BLaER1 treated with 17β-estradiol and CSF1 and Interleukin-3, amounts not matched to agents 10 nM and 100 nM (cell line): ENCODE measurements at regions not wholly inside any gene's neighbourhood (a gene's known extent, or its start where the extent isn't known, plus 50 kb on each side); places are given as distances from the start of the nearest gene placed in this dataset.
A peak's percentile ranks its signal among the peaks of the same experiment; 100 is the strongest.

Source experiments
- H3K27ac ChIP-seq, 11 experiments: shearing (Covaris generic); formaldehyde crosslinking; 2 replicates each; pipeline ENCODE4 v1.8.1; 2022
- H3K27me3 ChIP-seq, 11 experiments: shearing (Covaris generic); formaldehyde crosslinking; 2 replicates each; pipeline ENCODE4 v1.8.1; 2022
- H3K36me3 ChIP-seq, 11 experiments: shearing (Covaris generic); formaldehyde crosslinking; 2 replicates each; pipeline ENCODE4 v1.8.1; 2022
- H3K4me1 ChIP-seq, 10 experiments: shearing (Covaris generic); formaldehyde crosslinking; 2 replicates each; pipeline ENCODE4 v1.8.1; 2022
- H3K4me2 ChIP-seq, 11 experiments: shearing (Covaris generic); formaldehyde crosslinking; 2 replicates each; pipeline ENCODE4 v1.8.1; 2022
- H3K4me3 ChIP-seq, 10 experiments: shearing (Covaris generic); formaldehyde crosslinking; 2 replicates each; pipeline ENCODE4 v1.8.1; 2022
- H3K9ac ChIP-seq, 11 experiments: shearing (Covaris generic); formaldehyde crosslinking; 2 replicates each; pipeline ENCODE4 v1.8.1; 2022
- H3K9me3 ChIP-seq, 11 experiments: shearing (Covaris generic); formaldehyde crosslinking; replicated peaks in 1 of 11; 2 replicates each; pipeline ENCODE4 v1.8.1; 2022
- H4K20me1 ChIP-seq, 11 experiments: shearing (Covaris generic); formaldehyde crosslinking; 2 replicates each; pipeline ENCODE4 v1.8.1; 2022
- Cebpa-rat ChIP-seq, 11 experiments: shearing (Covaris generic); IDR thresholded peaks; 2 replicates each; pipeline ENCODE4 v1.8.1; 2022

DNA sequence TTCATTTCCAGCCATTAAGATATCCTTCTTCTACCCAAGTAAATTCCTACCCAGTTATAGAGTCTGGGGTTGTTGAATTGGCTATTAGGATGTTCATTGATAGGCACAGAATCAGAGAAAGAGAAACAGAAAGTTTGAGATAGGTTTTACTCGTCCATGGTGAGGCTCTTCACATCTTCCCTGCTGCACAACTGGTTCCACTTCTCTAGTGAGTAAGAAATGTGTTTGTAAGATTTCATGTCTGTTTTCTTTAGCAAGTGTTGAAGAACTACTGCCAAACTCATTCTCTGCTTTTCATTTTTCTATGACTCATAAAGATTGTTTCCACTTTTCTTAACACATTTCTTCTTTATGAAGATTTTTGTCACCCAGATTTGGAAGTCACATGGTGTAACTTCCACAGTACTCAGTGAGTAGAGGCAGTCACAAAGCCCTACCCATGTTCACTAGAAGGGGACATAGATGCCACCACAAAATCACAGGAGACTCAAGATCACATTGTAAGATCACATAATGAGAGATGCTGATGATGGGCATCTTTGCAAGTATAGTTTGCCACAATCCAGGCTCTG lies 152.3 kb downstream of the SNX7 start:
- TF ChIP-seq Cebpa-rat (IDR thresholded peaks at IDR 0.05): no peak
- Histone ChIP-seq H3K27ac (no peak overlapping the region), H3K4me1 (peaks cover 0 to 8% (median 0%) of the 10 kb centered on the region in 10 experiments; a peak in 2 of 20 replicates), H3K9ac (no peak overlapping the region), H3K36me3 (no peaks in the 10 kb centered on the region), H3K27me3 (no peaks in the 10 kb centered on the region), H3K4me2 (peak overlapping the region in 2 of 11 experiments; percentile 15 to 17; a peak in 1 of 22 replicates), H3K9me3 (peaks cover 9 to 15% (median 13%) of the 10 kb centered on the region in 11 experiments), H3K4me3 (no peak overlapping the region), H4K20me1 (no peaks in the 10 kb centered on the region)

DNA sequence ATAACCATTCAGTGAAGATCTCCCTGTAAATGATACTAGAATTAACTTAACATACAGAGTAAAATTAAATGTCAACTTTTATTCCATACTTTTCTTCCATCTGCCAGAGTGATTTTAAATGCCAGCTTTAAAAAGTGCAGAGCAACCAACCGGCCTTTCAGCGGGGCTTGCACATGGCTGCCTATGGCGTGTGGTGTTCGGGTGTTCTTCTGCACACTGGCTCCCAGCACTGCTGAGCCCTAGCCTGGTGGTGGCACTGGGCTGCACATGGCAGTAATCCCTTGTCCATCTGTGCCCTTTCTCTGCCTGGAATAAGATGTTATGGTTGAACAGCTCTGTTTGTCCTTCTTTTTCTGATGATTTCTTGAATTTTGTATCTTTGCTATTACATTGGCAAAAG lies 156.3 kb downstream of the SNX7 start:
- Histone ChIP-seq H3K9ac (no peak overlapping the region), H3K9me3 (no peaks in the 10 kb centered on the region), H3K36me3 (no peaks in the 10 kb centered on the region), H3K4me2 (no peak overlapping the region), H3K27me3 (no peaks in the 10 kb centered on the region), H3K4me3 (no peak overlapping the region), H4K20me1 (no peaks in the 10 kb centered on the region), H3K27ac (no peak overlapping the region), H3K4me1 (peaks cover 0 to 8% (median 0%) of the 10 kb centered on the region in 10 experiments; a peak in 2 of 20 replicates)
- TF ChIP-seq Cebpa-rat (IDR thresholded peaks at IDR 0.05): no peak

DNA sequence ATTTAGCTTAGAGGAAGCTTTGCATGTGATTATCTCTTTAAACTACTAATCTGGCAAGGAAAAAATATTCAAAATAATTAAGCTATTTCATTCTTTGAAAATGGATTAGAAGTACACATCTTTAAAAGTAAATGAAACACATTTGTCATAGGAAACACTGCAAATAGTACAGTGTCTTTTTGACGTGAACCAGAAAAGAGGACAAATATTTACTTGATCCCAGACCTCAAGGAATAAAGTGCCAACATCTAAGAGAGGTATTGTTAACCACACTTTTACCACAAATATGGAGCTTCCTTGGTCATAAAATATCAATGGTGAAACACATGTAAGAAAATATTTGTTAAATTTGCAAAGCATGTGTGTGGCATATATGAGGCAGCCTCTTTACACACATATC lies 159.9 kb downstream of the SNX7 start:
- Histone ChIP-seq H3K9ac (no peak overlapping the region), H4K20me1 (no peaks in the 10 kb centered on the region), H3K4me3 (no peak overlapping the region), H3K36me3 (no peaks in the 10 kb centered on the region), H3K27me3 (no peaks in the 10 kb centered on the region), H3K4me2 (no peak overlapping the region), H3K4me1 (no peaks in the 10 kb centered on the region), H3K9me3 (no peaks in the 10 kb centered on the region), H3K27ac (no peak overlapping the region)
- TF ChIP-seq Cebpa-rat (IDR thresholded peaks at IDR 0.05): no peak

DNA sequence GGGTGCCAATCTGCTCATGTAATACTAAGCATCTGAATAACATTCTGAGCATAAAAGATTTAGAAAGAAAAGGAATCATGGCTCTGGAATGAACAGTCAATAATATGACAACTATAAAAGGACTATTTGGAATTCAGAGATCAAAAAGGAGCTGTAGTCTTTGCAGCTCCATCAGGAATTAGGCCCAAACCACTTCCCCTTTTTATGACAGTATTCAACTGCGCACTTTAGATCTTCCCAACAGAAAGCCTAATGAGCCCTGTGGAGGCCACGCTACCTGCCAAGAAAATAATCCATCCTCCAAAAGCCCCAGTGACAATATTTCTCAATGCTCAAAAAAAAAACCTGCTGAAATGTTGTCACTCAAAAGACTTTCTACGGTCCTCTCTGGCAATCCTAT lies 163.2 kb downstream of the SNX7 start:
- Histone ChIP-seq H3K4me3 (no peak overlapping the region), H3K9me3 (no peaks in the 10 kb centered on the region), H3K9ac (no peak overlapping the region), H3K27ac (no peak overlapping the region), H3K27me3 (no peaks in the 10 kb centered on the region), H4K20me1 (no peaks in the 10 kb centered on the region), H3K4me2 (no peak overlapping the region), H3K4me1 (no peaks in the 10 kb centered on the region), H3K36me3 (no peaks in the 10 kb centered on the region)
- no peak for TF ChIP-seq Cebpa-rat (IDR thresholded peaks at IDR 0.05)

DNA sequence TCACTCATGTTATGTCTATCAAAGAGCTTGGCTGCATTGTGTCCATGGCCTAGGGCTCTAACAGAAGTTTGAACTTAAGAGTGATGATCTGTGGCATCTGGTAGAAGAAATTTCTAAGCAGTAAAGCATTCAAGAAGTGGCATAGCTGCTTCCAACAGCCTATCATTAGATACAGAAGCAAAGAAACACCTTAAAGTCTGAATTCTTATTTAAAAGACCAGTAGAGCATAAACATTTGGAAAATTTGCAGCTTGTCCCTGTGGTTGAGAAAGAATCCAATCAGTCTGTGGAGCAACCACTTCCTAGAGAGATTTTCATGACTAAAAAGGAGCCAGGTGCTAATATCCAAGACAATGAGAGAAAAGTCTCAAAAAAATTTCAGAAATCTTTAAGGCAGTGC lies 165.5 kb downstream of the SNX7 start:
- no peak for TF ChIP-seq Cebpa-rat (IDR thresholded peaks at IDR 0.05)
- Histone ChIP-seq H3K36me3 (no peaks in the 10 kb centered on the region), H4K20me1 (no peaks in the 10 kb centered on the region)

DNA sequence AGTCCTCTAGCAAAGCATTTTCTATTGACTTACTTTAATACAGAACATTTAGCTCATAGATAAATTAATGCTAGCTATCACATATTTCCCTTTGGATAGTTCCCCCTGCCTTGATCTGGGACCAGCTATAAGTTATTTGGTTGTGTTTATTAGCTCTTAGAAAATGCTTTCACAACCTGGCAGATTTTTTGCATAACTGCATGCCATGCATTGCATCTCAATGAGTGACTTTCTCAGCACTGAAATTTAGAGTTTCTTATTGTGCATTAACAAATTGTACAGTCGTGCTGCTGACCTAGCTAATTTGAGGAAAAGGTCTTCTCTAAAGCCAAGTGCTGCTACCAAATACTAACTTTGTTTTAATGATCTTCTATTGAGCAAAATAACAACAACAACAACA lies 164.8 kb downstream of the PLPPR5 start:
- Histone ChIP-seq H3K27me3 (no peaks in the 10 kb centered on the region), H4K20me1 (no peaks in the 10 kb centered on the region), H3K27ac (no peak overlapping the region), H3K4me2 (no peak overlapping the region), H3K9ac (no peak overlapping the region), H3K4me3 (no peak overlapping the region), H3K36me3 (no peaks in the 10 kb centered on the region), H3K9me3 (no peaks in the 10 kb centered on the region), H3K4me1 (no peaks in the 10 kb centered on the region)
- TF ChIP-seq Cebpa-rat (IDR thresholded peaks at IDR 0.05): no peak

More for the DNA sequence above, 165.5 kb downstream of the SNX7 start:
- no peaks in the 10 kb centered on the region for H3K27me3 ChIP-seq
- no peaks in the 10 kb centered on the region for H3K9me3 ChIP-seq
- no peak overlapping the region for H3K4me2 ChIP-seq
- no peak overlapping the region for H3K27ac ChIP-seq
- H3K4me3 ChIP-seq: no peak overlapping the region
- H3K9ac ChIP-seq: no peak overlapping the region
- H3K4me1 ChIP-seq: no peaks in the 10 kb centered on the region
